A673 (cell line): ENCODE measurements at regions not wholly inside any gene's neighbourhood (a gene's known extent, or its start where the extent isn't known, plus 50 kb on each side); places are given as distances from the start of the nearest gene placed in this dataset.

Experiments
- BruUV-seq: library from RNA; stranded (reverse); fragments of 400-500 nt; replicated peaks from 2 replicates; lab custom pipeline; 2021; lab: Mats Ljungman, UMichigan
- CTCF ChIA-PET: fragments of 300-600 bp; sonication (Branson Sonifier 250); formaldehyde crosslinking; loops from one replicate; lab custom pipeline; 2022; ENCODE audit warnings: antibody characterized with exemption; lab: Charles Lee
- POLR2A ChIA-PET: fragments of 300-600 bp; sonication (Branson Sonifier 250); formaldehyde crosslinking; loops from one replicate; lab custom pipeline; 2022; ENCODE audit warnings: antibody characterized with exemption; ENCODE audit not compliant: low non-redundant PET; lab: Charles Lee
- DNase-seq: peaks from one replicate; pipeline ENCODE4 v3.0.0-alpha.2; 2015; ENCODE audit warnings: low spot score
- H3K27ac ChIP-seq: fragments of 200-600 bp; sonication (generic); 2 replicates; pipeline ENCODE4 v1.5.1; 2016; ENCODE audit warnings: mixed run types, low read depth, mild to moderate bottlenecking, mixed read lengths, antibody characterized with exemption, low read length; ENCODE audit not compliant: poor library complexity, severe bottlenecking
- H3K27me3 ChIP-seq: fragments of 200-600 bp; sonication (generic); replicated peaks from 2 replicates; pipeline ENCODE4 v1.6.1; 2017; ENCODE audit warnings: mixed run types, low read depth, mild to moderate bottlenecking, mixed read lengths, antibody characterized with exemption, low read length; ENCODE audit not compliant: insufficient read depth, poor library complexity
- H3K36me3 ChIP-seq: fragments of 200-600 bp; sonication (generic); 2 replicates; pipeline ENCODE4 v1.6.1; 2016; ENCODE audit warnings: mixed run types, mild to moderate bottlenecking, mixed read lengths, antibody characterized with exemption, low read length; ENCODE audit not compliant: insufficient read depth, poor library complexity, severe bottlenecking
- H3K4me1 ChIP-seq: fragments of 200-600 bp; sonication (generic); 2 replicates; pipeline ENCODE4 v1.6.1; 2017; ENCODE audit warnings: mixed run types, mild to moderate bottlenecking, mixed read lengths, antibody characterized with exemption, low read length; ENCODE audit not compliant: insufficient read depth, poor library complexity, severe bottlenecking
- H3K4me3 ChIP-seq: fragments of 200-600 bp; sonication (generic); 2 replicates; pipeline ENCODE4 v1.5.1; 2016; ENCODE audit warnings: low read depth, mixed run types, mild to moderate bottlenecking, mixed read lengths, low read length; ENCODE audit not compliant: poor library complexity, severe bottlenecking
- H3K9me3 ChIP-seq: fragments of 200-600 bp; sonication (generic); 2 replicates; pipeline ENCODE4 v1.6.1; 2016; ENCODE audit warnings: mixed run types, low read depth, mild to moderate bottlenecking, mixed read lengths, antibody characterized with exemption, low read length; ENCODE audit not compliant: poor library complexity, severe bottlenecking
- EZH2 ChIP-seq: fragments of 200-600 bp; sonication (generic); IDR thresholded peaks from 2 replicates; pipeline ENCODE4 v1.6.1; 2017; ENCODE audit warnings: borderline replicate concordance, low read depth, mild to moderate bottlenecking, mixed read lengths, antibody characterized with exemption, low read length; ENCODE audit not compliant: poor library complexity, severe bottlenecking
- intact Hi-C: fragments of 100-400 bp; cut with micrococcal nuclease; formaldehyde crosslinking; loops from one replicate; pipeline ENCODE4 v1.10.0; 2022; ENCODE audit not compliant: unreplicated experiment
- TF ChIP-seq, protein P1 (sequence below): fragments of 300-800, 200-600 bp; sonication (generic); conservative IDR thresholded peaks from 2 replicates; pipeline ENCODE4 v1.5.1; 2017; ENCODE audit warnings: low read depth, mild to moderate bottlenecking, antibody characterized with exemption, low read length, moderate library complexity, mixed read lengths

DNA sequence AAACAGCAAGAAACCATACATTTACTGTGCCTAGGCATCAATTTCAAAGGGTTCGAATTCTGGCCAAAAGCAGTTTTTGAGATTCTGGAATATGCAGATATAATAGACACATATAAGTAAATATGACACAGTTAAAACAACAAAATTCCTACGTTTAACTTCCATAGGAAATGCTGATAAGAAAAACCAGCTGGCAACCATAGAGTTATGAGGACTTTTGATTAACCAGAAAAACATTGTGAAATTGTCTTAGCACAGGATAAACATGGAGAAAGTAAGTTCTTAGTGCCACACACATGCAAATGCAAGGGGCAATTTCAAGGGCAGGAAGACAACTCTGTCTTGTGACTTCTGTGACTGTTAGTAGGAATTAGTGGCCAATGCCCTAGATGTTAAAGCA lies 702.1 kb downstream of the TNS3 start:
- no peaks in the 10 kb centered on the region for H3K27me3 ChIP-seq
- no TSS peak for BruUV-seq
- H3K4me1 ChIP-seq: no peaks in the 10 kb centered on the region
- TF ChIP-seq EZH2: no peak
- TF ChIP-seq, protein P1, sequence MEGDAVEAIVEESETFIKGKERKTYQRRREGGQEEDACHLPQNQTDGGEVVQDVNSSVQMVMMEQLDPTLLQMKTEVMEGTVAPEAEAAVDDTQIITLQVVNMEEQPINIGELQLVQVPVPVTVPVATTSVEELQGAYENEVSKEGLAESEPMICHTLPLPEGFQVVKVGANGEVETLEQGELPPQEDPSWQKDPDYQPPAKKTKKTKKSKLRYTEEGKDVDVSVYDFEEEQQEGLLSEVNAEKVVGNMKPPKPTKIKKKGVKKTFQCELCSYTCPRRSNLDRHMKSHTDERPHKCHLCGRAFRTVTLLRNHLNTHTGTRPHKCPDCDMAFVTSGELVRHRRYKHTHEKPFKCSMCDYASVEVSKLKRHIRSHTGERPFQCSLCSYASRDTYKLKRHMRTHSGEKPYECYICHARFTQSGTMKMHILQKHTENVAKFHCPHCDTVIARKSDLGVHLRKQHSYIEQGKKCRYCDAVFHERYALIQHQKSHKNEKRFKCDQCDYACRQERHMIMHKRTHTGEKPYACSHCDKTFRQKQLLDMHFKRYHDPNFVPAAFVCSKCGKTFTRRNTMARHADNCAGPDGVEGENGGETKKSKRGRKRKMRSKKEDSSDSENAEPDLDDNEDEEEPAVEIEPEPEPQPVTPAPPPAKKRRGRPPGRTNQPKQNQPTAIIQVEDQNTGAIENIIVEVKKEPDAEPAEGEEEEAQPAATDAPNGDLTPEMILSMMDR: no peak
- intact Hi-C loops: no loop called here
- H3K36me3 ChIP-seq: no peaks in the 10 kb centered on the region
- no peaks in the 10 kb centered on the region for H3K9me3 ChIP-seq
- no peak overlapping the region for H3K4me3 ChIP-seq
- DNase-seq: no peak
- CTCF ChIA-PET: no interaction called here
- no peak overlapping the region for H3K27ac ChIP-seq
- POLR2A ChIA-PET: no interaction called here

- ChIA-PET CTCF (no interaction called here), POLR2A (no interaction called here)
- Histone ChIP-seq H3K27me3 (no peaks in the 10 kb centered on the region), H3K4me1 (no peaks in the 10 kb centered on the region), H3K27ac (no peak overlapping the region), H3K4me3 (no peak overlapping the region), H3K36me3 (no peaks in the 10 kb centered on the region), H3K9me3 (no peaks in the 10 kb centered on the region)
- TF ChIP-seq, protein P1: no peak
- no peak for DNase-seq
- intact Hi-C loops: no loop called here
- no TSS peak for BruUV-seq
Observed at GRCh38 chr7:46871516-46871915, 710.4 kb downstream of the TNS3 start.

DNA sequence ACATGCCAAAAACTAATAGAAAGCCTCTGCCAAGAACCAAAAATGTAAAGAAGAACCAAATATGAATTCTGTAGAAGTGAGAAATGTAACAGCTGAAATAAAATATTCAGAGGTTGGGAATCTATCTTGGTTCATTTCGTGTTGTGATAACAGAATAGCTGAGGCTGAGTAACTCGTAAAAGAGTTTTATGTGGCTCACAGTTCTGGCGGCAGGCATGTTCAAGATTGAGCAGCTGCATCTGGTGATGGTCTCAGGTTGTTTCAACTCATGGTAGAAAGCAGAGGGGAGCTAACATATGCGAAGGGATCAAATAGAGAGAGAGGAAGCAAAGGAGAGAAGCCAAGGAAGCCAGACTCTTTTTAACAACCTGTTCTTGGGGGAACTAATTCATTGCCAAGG lies 717.2 kb downstream of the TNS3 start:
- H3K9me3 ChIP-seq: no peaks in the 10 kb centered on the region
- TF ChIP-seq EZH2: no peak
- intact Hi-C loops: no loop called here
- no peak overlapping the region for H3K27ac ChIP-seq
- no peak for DNase-seq
- POLR2A ChIA-PET: no interaction called here
- H3K4me3 ChIP-seq: no peak overlapping the region
- H3K27me3 ChIP-seq: no peaks in the 10 kb centered on the region
- CTCF ChIA-PET: no interaction called here
- no peaks in the 10 kb centered on the region for H3K4me1 ChIP-seq
- no peaks in the 10 kb centered on the region for H3K36me3 ChIP-seq
- BruUV-seq: no TSS peak

DNA sequence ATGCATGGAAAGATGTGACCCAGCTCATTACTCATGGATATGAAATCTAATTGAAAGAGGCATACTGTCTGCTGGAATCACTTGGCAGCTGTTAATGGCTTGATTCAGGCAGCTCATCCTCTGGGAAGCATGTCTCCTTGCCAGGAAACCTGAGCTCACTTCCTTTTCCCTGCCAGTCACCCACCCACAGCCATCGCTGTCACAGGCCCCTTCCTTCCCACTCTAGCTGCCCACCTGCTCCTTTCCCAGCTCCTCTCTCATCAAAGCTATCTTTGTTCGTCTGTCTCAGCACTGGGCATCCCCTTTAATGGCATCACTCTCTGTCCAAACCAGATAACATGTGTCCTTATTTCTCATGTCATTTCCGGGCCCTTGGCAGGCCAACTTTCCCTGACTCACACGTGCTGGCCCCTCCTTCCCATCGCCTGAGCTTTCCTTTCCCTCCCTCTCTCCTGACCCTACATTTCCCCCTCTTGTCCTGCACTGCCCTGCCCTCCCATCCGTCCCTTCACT lies 721.9 kb downstream of the TNS3 start:
- Histone ChIP-seq H3K4me3 (no peak overlapping the region), H3K27me3 (no peaks in the 10 kb centered on the region), H3K27ac (no peak overlapping the region), H3K4me1 (no peaks in the 10 kb centered on the region), H3K9me3 (no peaks in the 10 kb centered on the region), H3K36me3 (no peaks in the 10 kb centered on the region)
- CTCF ChIA-PET: no interaction called here
- POLR2A ChIA-PET: no interaction called here
- no TSS peak for BruUV-seq
- TF ChIP-seq, protein P1: no peak
- no peak for TF ChIP-seq EZH2
- intact Hi-C loops: no loop called here
- peak; percentile 36 for DNase-seq
